Activated T-helper 17 cell treated with anti-CD3 and anti-CD28 coated beads, Interleukin-2, amount 50 U/mL, for 72 hours (primary cell): ENCODE measurements at regions not wholly inside any gene's neighbourhood (a gene's known extent, or its start where the extent isn't known, plus 50 kb on each side); places are given as distances from the start of the nearest gene placed in this dataset.

Experiments used
- ATAC-seq: fragments of 150-1000 bp; cut with Tn5 transposase; replicated peaks from 2 replicates; pipeline ENCODE4 v1.10.0; 2021; ENCODE audit warnings: mild to moderate bottlenecking, moderate library complexity
- H3K27ac Mint-ChIP-seq: one replicate; pipeline ENCODE4 v1.8.0; 2022; ENCODE audit warnings: mixed read lengths
- H3K27me3 Mint-ChIP-seq: one replicate; pipeline ENCODE4 v1.8.0; 2022; ENCODE audit warnings: mixed read lengths
- H3K36me3 Mint-ChIP-seq: one replicate; pipeline ENCODE4 v1.8.0; 2022; ENCODE audit warnings: low read depth, mild to moderate bottlenecking, mixed read lengths
- H3K4me1 Mint-ChIP-seq: one replicate; pipeline ENCODE4 v1.8.0; 2022; ENCODE audit warnings: mixed read lengths
- H3K4me3 Mint-ChIP-seq: one replicate; pipeline ENCODE4 v1.8.0; 2022; ENCODE audit warnings: mild to moderate bottlenecking, mixed read lengths
- H3K9me3 Mint-ChIP-seq: one replicate; pipeline ENCODE4 v1.8.0; 2022; ENCODE audit warnings: mixed read lengths

- Mint-ChIP-seq H3K9me3 (peaks cover 5% of the 10 kb centered on the region), H3K4me3 (no peak overlapping the region), H3K4me1 (no peaks in the 10 kb centered on the region), H3K27ac (no peak overlapping the region), H3K36me3 (no peaks in the 10 kb centered on the region), H3K27me3 (no peaks in the 10 kb centered on the region)
- no peak for ATAC-seq
These were observed 1518.1 kb upstream of the ZEB2 start for GRCh38 chr2:146038014-146038413.

GRCh38 chr2:146037334-146037870, 1517.5 kb upstream of the ZEB2 start:
- H3K4me3 Mint-ChIP-seq = no peak overlapping the region
- H3K27me3 Mint-ChIP-seq = no peaks in the 10 kb centered on the region
- no peaks in the 10 kb centered on the region for H3K4me1 Mint-ChIP-seq
- peaks cover 8% of the 10 kb centered on the region for H3K9me3 Mint-ChIP-seq
- H3K36me3 Mint-ChIP-seq = no peaks in the 10 kb centered on the region
- ATAC-seq = no peak
- no peak overlapping the region for H3K27ac Mint-ChIP-seq

GRCh38 chr2:146031158-146031557, 1511.2 kb upstream of the ZEB2 start:
- H3K27me3 Mint-ChIP-seq = no peaks in the 10 kb centered on the region

DNA sequence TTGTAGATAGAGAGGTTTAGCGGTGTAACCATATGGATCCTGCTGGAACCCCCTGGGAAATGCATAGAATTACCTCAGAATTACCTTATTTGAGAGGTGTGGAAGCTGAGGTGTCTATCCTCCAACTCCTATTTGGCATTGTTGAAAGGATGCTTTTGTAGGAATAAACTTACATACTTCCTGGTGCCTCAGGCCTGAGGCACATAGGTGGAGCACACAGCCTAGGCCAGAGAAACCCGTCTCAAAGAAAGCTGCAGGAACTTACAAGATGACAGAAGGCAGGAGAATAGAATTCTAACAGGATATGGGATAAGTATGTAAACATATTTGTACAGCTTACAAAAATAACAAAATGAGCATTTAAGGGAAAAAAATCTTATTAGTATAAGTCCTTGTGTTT, 1507.2 kb upstream of the ZEB2 start:
- Mint-ChIP-seq H3K27ac (no peak overlapping the region), H3K4me3 (no peak overlapping the region), H3K36me3 (no peaks in the 10 kb centered on the region), H3K4me1 (no peaks in the 10 kb centered on the region), H3K27me3 (no peaks in the 10 kb centered on the region), H3K9me3 (peaks cover 5% of the 10 kb centered on the region)
- no peak for ATAC-seq

More at GRCh38 chr2:146031158-146031557, 1511.2 kb upstream of the ZEB2 start:
- H3K36me3 Mint-ChIP-seq = no peaks in the 10 kb centered on the region
- ATAC-seq = no peak
- H3K4me3 Mint-ChIP-seq = no peak overlapping the region
- H3K9me3 Mint-ChIP-seq = peaks cover 5% of the 10 kb centered on the region
- H3K27ac Mint-ChIP-seq = no peak overlapping the region
- H3K4me1 Mint-ChIP-seq = no peaks in the 10 kb centered on the region

DNA sequence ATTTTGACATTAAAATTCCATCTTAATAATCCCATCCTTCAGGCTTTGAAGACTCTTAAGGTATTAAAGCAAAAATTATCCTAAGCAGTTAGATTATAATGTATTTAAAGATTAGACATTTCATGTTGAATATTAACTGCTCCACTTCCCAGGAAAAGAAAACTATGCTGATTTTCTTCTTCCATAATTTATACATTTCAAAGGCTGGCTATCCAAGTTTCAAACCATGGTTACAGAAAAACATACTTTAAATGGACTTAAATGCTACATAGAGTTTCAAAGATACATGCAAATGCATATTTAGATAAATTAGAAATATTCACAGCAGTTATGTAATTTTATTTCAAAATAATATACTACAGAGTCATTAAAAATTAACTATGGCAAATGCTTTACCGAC, 1505.6 kb upstream of the ZEB2 start:
- H3K9me3 Mint-ChIP-seq = peaks cover 10% of the 10 kb centered on the region
- H3K4me1 Mint-ChIP-seq = no peaks in the 10 kb centered on the region
- H3K4me3 Mint-ChIP-seq = no peak overlapping the region
- H3K36me3 Mint-ChIP-seq = no peaks in the 10 kb centered on the region
- no peak overlapping the region for H3K27ac Mint-ChIP-seq
- H3K27me3 Mint-ChIP-seq = no peaks in the 10 kb centered on the region
- no peak for ATAC-seq

DNA sequence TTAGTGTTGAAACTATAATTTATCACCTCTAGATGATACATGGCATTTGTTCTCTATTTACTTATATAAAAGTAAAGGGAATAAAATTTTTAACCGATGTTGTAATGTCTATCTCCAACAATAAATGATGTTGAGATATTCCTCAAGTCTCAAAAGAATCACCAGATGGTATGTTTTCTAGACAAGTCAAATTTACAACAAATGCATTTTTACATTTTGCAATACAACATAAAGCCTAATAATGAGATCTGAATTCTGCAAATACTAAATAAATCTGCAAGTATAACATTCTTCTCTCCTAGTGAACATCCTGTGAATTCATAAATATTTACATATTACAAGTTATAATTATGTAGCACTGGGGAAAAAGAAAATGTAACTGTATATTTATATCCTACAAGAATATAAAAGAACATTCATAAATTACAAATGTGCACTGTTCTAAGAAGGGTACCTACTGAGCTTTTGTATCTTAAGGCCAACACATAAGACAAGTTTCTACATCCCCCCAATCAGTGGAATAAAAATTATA, 1504.4 kb upstream of the ZEB2 start:
- Mint-ChIP-seq H3K4me1 (no peaks in the 10 kb centered on the region), H3K9me3 (peaks cover 10% of the 10 kb centered on the region), H3K27me3 (no peaks in the 10 kb centered on the region), H3K36me3 (no peaks in the 10 kb centered on the region), H3K4me3 (no peak overlapping the region), H3K27ac (no peak overlapping the region)
- ATAC-seq = no peak

GRCh38 chr2:146004462-146004861, 1484.5 kb upstream of the ZEB2 start:
- Mint-ChIP-seq H3K4me3 (no peak overlapping the region), H3K27ac (no peak overlapping the region), H3K36me3 (no peaks in the 10 kb centered on the region), H3K9me3 (no peaks in the 10 kb centered on the region), H3K27me3 (no peaks in the 10 kb centered on the region), H3K4me1 (no peaks in the 10 kb centered on the region)
- ATAC-seq = no peak

DNA sequence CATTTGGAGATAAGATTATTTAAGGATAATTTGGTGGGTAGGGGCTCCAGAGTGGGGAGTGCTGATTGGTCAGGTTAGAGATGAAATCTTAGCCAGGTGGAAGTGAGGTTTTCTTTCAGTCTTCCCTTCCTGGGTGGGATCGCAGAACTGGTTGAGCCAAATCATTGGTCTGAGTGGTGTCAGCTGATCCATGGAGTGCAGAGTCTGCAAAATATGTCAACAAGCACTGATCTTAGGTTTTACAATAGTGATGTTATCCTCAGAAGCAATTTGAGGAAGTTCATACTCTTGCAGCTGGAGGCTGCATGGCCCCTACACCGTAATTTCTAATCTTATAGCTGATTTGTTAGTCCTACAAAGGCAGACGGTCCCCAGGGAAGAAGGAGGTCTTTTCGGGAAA, 1483.4 kb upstream of the ZEB2 start:
- Mint-ChIP-seq H3K4me1 (no peaks in the 10 kb centered on the region), H3K27ac (no peak overlapping the region), H3K4me3 (no peak overlapping the region), H3K9me3 (no peaks in the 10 kb centered on the region), H3K36me3 (no peaks in the 10 kb centered on the region), H3K27me3 (no peaks in the 10 kb centered on the region)
- ATAC-seq = no peak

- Mint-ChIP-seq H3K27me3 (no peaks in the 10 kb centered on the region), H3K4me3 (no peak overlapping the region), H3K27ac (no peak overlapping the region), H3K4me1 (no peaks in the 10 kb centered on the region), H3K9me3 (peaks cover 15% of the 10 kb centered on the region), H3K36me3 (no peaks in the 10 kb centered on the region)
- ATAC-seq = no peak
These were observed 1475.0 kb upstream of the ZEB2 start for GRCh38 chr2:145994910-145995309.

- Mint-ChIP-seq H3K9me3 (peaks cover 15% of the 10 kb centered on the region), H3K27ac (no peak overlapping the region), H3K27me3 (no peaks in the 10 kb centered on the region), H3K36me3 (no peaks in the 10 kb centered on the region), H3K4me3 (no peak overlapping the region), H3K4me1 (no peaks in the 10 kb centered on the region)
- ATAC-seq = no peak
These were observed 1472.7 kb upstream of the ZEB2 start for GRCh38 chr2:145992572-145992971.

GRCh38 chr2:145987793-145988192, 1467.9 kb upstream of the ZEB2 start:
- Mint-ChIP-seq H3K4me3 (no peak overlapping the region), H3K27ac (no peak overlapping the region), H3K4me1 (no peaks in the 10 kb centered on the region), H3K27me3 (no peaks in the 10 kb centered on the region), H3K36me3 (no peaks in the 10 kb centered on the region), H3K9me3 (peaks cover 7% of the 10 kb centered on the region)
- no peak for ATAC-seq

- no peaks in the 10 kb centered on the region for H3K27me3 Mint-ChIP-seq
- no peaks in the 10 kb centered on the region for H3K36me3 Mint-ChIP-seq
- H3K4me1 Mint-ChIP-seq = no peaks in the 10 kb centered on the region
- no peak overlapping the region for H3K27ac Mint-ChIP-seq
- ATAC-seq = no peak
- no peak overlapping the region for H3K4me3 Mint-ChIP-seq
- peaks cover 3% of the 10 kb centered on the region for H3K9me3 Mint-ChIP-seq
These were observed 1465.6 kb upstream of the ZEB2 start for GRCh38 chr2:145985517-145985916.

GRCh38 chr2:145984580-145984979, 1464.7 kb upstream of the ZEB2 start:
- no peak overlapping the region for H3K4me3 Mint-ChIP-seq
- no peak for ATAC-seq
- H3K4me1 Mint-ChIP-seq = no peaks in the 10 kb centered on the region
- H3K9me3 Mint-ChIP-seq = peaks cover 3% of the 10 kb centered on the region
- H3K36me3 Mint-ChIP-seq = no peaks in the 10 kb centered on the region
- no peaks in the 10 kb centered on the region for H3K27me3 Mint-ChIP-seq
- no peak overlapping the region for H3K27ac Mint-ChIP-seq

- no peak overlapping the region for H3K4me3 Mint-ChIP-seq
- H3K27ac Mint-ChIP-seq = no peak overlapping the region
- H3K27me3 Mint-ChIP-seq = no peaks in the 10 kb centered on the region
- H3K36me3 Mint-ChIP-seq = no peaks in the 10 kb centered on the region
- H3K9me3 Mint-ChIP-seq = peaks cover 3% of the 10 kb centered on the region
- no peaks in the 10 kb centered on the region for H3K4me1 Mint-ChIP-seq
- no peak for ATAC-seq
These were observed 1460.4 kb upstream of the ZEB2 start for GRCh38 chr2:145980318-145980717.

DNA sequence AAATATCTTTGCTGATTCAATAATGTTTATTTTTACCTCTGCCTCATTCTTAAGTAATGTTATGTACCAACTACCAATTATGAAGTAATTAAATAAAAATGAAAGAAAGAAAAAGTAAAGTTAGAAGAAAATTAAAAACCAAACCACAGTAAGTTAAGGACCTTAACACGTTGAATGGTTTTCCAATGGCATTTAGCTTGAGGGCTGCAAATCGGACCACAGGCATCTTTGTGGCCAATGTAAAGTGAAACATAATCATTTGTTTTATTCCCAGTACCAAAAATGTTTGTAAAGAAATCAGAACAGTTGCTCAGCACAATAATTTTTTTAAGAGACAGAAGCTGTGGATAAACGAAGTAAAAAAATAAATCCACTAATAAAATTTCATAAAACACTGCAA, 1455.5 kb upstream of the ZEB2 start:
- no peak for ATAC-seq
- H3K9me3 Mint-ChIP-seq = peaks cover 6% of the 10 kb centered on the region
- H3K36me3 Mint-ChIP-seq = no peaks in the 10 kb centered on the region
- no peaks in the 10 kb centered on the region for H3K27me3 Mint-ChIP-seq
- H3K27ac Mint-ChIP-seq = no peak overlapping the region
- H3K4me3 Mint-ChIP-seq = no peak overlapping the region
- no peaks in the 10 kb centered on the region for H3K4me1 Mint-ChIP-seq

GRCh38 chr2:145961846-145962245, 1441.9 kb upstream of the ZEB2 start:
- H3K36me3 Mint-ChIP-seq = no peaks in the 10 kb centered on the region

More at GRCh38 chr2:145961846-145962245, 1441.9 kb upstream of the ZEB2 start:
- Mint-ChIP-seq H3K27me3 (no peaks in the 10 kb centered on the region), H3K27ac (no peak overlapping the region), H3K4me3 (no peak overlapping the region), H3K9me3 (peaks cover 17% of the 10 kb centered on the region), H3K4me1 (no peaks in the 10 kb centered on the region)
- ATAC-seq = no peak
